Psoas muscle (tissue), 7 donors: ENCODE measurements at regions not wholly inside any gene's neighbourhood (a gene's known extent, or its start where the extent isn't known, plus 50 kb on each side); places are given as distances from the start of the nearest gene placed in this dataset.

Experiments
- ATAC-seq, 4 donors: fragments of 200-7000 bp; cut with Tn5 transposase; one replicate each; pipeline ENCODE4 v1.9.1; 2020; ENCODE audit warnings: moderate library complexity in 3 of 4, mild to moderate bottlenecking in 2 of 4
- DNase-seq, 2 donors: peaks; one replicate each; pipeline ENCODE4 v3.0.0-alpha.2; 2020
- H3K27ac ChIP-seq: fragments of 200-600 bp; one replicate; pipeline ENCODE4 v1.8.0; 2022
- H3K27me3 ChIP-seq, 3 donors: fragments of 200-600 bp in 1 of 3; one replicate each; pipeline versions ENCODE4 v1.6.1 to v1.8.0; 2013 to 2022; ENCODE audit warnings: low read length in 2 of 3, mild to moderate bottlenecking in 2 of 3, moderate library complexity in 1 of 3; ENCODE audit not compliant: insufficient read depth in 3 of 3
- H3K36me3 ChIP-seq, 2 donors: fragments of 200-600 bp in 1 of 2; one replicate each; pipeline versions ENCODE4 v1.6.1 to v1.8.0; 2013 to 2022; ENCODE audit warnings: low read depth in 1 of 2, mild to moderate bottlenecking in 1 of 2, moderate library complexity in 1 of 2; ENCODE audit not compliant: insufficient read depth in 1 of 2
- H3K4me1 ChIP-seq: fragments of 200-600 bp; one replicate; pipeline ENCODE4 v1.8.0; 2022
- H3K4me3 ChIP-seq: fragments of 200-600 bp; one replicate; pipeline ENCODE4 v1.8.0; 2022; ENCODE audit warnings: mild to moderate bottlenecking
- H3K9me3 ChIP-seq: fragments of 200-600 bp; one replicate; pipeline ENCODE4 v1.8.0; 2022
- CTCF ChIP-seq: fragments of 200-600 bp; IDR thresholded peaks from one replicate; pipeline ENCODE4 v1.8.0; 2022; ENCODE audit warnings: antibody characterized with exemption
- WGBS, 3 donors: extraction: QIAGEN DNeasy Blood & Tissue Kit; methylation state at CpG; one replicate each; pipeline versions ENCODE4 v1.1.6 to v1.1.7; 2013; 5-methylcytosine and 5-hydroxymethylcytosine counted together
- intact Hi-C, 2 donors: fragments of 100-400 bp; cut with DNase I; formaldehyde crosslinking; loops; one replicate each; pipeline versions ENCODE4 v1.11.0 to v1.14.2; 2022
- donor health status: healthy with polysubstance abuse.
- donor health status: DM: no; HTN: no; CAD: no; lungs with moderate emphysema.
- donor health status: Bipolar disorder and iron deficiency.
- donor health status: healthy.
- donor health status: DM: yes; HTN: yes; CAD: no.
- donor health status: DM: no; HTN: no; CAD: no.
- donor health status: DM: yes; HTN: yes; CAD: no.

DNA sequence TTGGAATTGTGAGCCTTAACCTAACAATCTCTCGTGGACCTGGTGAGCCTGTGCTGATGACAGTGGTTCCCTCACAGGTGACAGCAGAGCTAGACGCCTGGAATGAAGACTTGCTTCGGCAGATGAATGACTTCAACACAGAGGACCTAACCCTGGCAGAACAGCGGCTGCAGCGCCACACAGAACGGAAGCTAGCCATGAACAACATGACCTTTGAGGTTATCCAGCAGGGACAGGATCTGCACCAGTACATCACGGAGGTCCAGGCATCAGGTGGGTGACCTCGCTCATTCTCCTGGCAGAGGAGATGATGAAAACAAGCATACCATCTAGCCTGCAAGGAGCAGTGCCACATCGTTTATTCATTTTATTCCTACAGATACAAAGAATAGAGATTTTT lies 316.9 kb upstream of the UMPS start:
- H3K27ac ChIP-seq = no peak overlapping the region
- peaks cover 0 to 25% of the 10 kb centered on the region in 2 donors for H3K36me3 ChIP-seq
- H3K9me3 ChIP-seq = no peaks in the 10 kb centered on the region
- no peak overlapping the region for H3K4me3 ChIP-seq
- H3K27me3 ChIP-seq = no peaks in the 10 kb centered on the region
- no peaks in the 10 kb centered on the region for H3K4me1 ChIP-seq
- no peak for ATAC-seq
- WGBS, 3 donors = 91 to 95% (median 93%) methylated on average over 9 of the region's 9 CpGs
- no peak for TF ChIP-seq CTCF
- DNase-seq = no peak
- intact Hi-C loops = no loop called here

GRCh38 chr3:124413989-124414598 lies 316.2 kb upstream of the UMPS start:
- DNase-seq (no peak), ATAC-seq (no peak)
- no peaks in the 10 kb centered on the region for H3K9me3 ChIP-seq
- no peak overlapping the region for H3K4me3 ChIP-seq
- 75 to 85% (median 81%) methylated on average over 7 of the region's 7 CpGs for WGBS, 3 donors
- no peak overlapping the region for H3K27ac ChIP-seq
- no peaks in the 10 kb centered on the region for H3K27me3 ChIP-seq
- no peaks in the 10 kb centered on the region for H3K4me1 ChIP-seq
- peaks cover 0 to 27% of the 10 kb centered on the region in 2 donors for H3K36me3 ChIP-seq
- no peak for TF ChIP-seq CTCF
- intact Hi-C loops = no loop called here

DNA sequence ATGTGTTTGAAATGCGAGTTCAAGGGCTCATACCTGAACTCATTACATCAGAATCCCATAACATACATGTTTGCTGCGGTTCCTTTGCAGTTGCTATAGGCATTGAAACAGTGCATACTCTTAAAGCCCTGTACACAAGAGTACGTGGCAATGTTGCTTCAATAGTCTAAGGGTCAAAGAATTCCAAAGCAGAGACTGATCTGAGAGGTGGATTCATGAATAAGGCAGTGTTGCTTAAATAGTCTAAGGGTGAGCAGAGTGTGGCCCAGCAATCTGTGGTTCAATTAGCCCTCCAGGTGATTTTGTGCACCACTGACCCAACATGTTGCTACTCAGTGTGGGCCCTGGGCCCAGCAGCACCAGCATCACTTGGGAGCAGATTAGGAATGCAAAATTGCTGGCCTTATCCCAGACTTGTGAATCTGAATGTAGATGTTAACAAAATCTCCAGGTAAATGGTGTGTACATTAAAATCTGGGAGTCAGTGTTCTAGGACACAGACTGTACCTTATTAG lies 314.7 kb upstream of the UMPS start:
- Histone ChIP-seq H3K27ac (no peak overlapping the region), H3K36me3 (peaks cover 0 to 37% of the 10 kb centered on the region in 2 donors), H3K4me1 (no peaks in the 10 kb centered on the region), H3K27me3 (no peaks in the 10 kb centered on the region), H3K9me3 (no peaks in the 10 kb centered on the region), H3K4me3 (no peak overlapping the region)
- DNase-seq (no peak), ATAC-seq (no peak)
- intact Hi-C loops = no loop called here
- 91 to 99% (median 92%) methylated on average over 3 of the region's 3 CpGs for WGBS, 3 donors
- TF ChIP-seq CTCF = no peak

GRCh38 chr3:124419303-124419702 lies 310.9 kb upstream of the UMPS start:
- H3K9me3 ChIP-seq = no peaks in the 10 kb centered on the region
- DNase-seq (no peak), ATAC-seq (no peak)
- H3K4me3 ChIP-seq = no peak overlapping the region
- H3K27me3 ChIP-seq = no peaks in the 10 kb centered on the region
- peaks cover 0 to 58% of the 10 kb centered on the region in 2 donors for H3K36me3 ChIP-seq
- no peak overlapping the region for H3K27ac ChIP-seq
- TF ChIP-seq CTCF = no peak
- WGBS, 3 donors = 82 to 87% (median 82%) methylated on average over 3 of the region's 3 CpGs
- no peaks in the 10 kb centered on the region for H3K4me1 ChIP-seq
- intact Hi-C loops = no loop called here

DNA sequence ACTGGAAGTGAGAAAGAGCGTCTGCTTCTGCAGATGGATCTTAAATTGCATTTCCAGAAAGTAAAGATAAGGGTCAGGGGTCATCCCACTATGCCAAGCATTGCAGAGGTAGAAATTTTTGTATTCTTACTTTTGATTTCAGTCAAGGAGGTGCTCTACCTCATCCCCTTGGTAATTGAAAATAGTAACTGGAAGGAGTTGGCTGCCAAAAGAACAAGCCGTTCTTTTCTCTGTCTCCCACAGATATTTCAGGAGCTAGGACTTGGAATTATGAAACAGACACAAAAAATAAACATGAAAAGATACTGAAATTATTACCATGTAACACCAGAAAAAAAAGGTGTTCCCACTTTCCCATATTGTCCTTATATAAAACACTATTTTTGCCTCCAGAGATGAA lies 309.9 kb upstream of the UMPS start:
- no peak for ATAC-seq
- H3K27me3 ChIP-seq = no peaks in the 10 kb centered on the region
- no peaks in the 10 kb centered on the region for H3K9me3 ChIP-seq
- no peak overlapping the region for H3K27ac ChIP-seq
- peaks cover 0 to 55% of the 10 kb centered on the region in 2 donors for H3K36me3 ChIP-seq
- no peak for DNase-seq
- no peak for TF ChIP-seq CTCF
- intact Hi-C loops = no loop called here
- H3K4me3 ChIP-seq = no peak overlapping the region
- WGBS, 3 donors = 61 to 86% (median 75%) methylated on average over 2 of the region's 2 CpGs
- no peaks in the 10 kb centered on the region for H3K4me1 ChIP-seq
